ENCODE measurements at regions not wholly inside any gene's neighbourhood (a gene's known extent, or its start where the extent isn't known, plus 50 kb on each side); places are given as distances from the start of the nearest gene placed in this dataset.

GRCh38 chr6:19435755-19436154, 401.4 kb upstream of the ID4 start:
- TF ChIP-seq POLR2A (IDR thresholded peaks at IDR 0.05) (no peak), CTCF (IDR thresholded peaks at IDR 0.05) (no peak), POLR2AphosphoS5 (IDR thresholded peaks at IDR 0.05) (no peak), EP300 (IDR thresholded peaks at IDR 0.05) (no peak)

Data from sigmoid colon (tissue), 4 donors.